ENCODE measurements at regions not wholly inside any gene's neighbourhood (a gene's known extent, or its start where the extent isn't known, plus 50 kb on each side); places are given as distances from the start of the nearest gene placed in this dataset.
"Not testable (repeated sequence)": the region's sequence is repeated elsewhere in the genome, so short reads cannot be mapped to it uniquely, and the experiment has no call there.

DNA sequence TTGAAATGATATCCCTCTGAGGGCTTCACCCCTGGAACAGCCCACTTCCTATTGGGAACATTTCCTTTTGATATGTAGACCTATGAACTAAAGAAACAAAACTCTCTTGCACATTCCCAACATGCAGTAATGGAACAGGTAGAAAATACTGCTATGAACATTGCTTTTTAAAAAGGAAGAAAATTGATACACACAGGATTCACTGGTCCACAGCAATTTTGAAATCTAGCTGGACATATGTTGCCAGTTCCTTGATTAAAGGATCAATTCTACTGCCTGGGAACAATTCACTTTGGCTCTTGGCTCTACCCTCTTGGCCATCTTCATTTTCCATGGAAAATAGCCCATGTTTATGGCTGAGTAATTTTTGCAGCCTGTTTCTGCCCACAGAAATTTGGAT lies 74.9 kb upstream of the ZNF280D start:
- no peak for DNase-seq

DNA sequence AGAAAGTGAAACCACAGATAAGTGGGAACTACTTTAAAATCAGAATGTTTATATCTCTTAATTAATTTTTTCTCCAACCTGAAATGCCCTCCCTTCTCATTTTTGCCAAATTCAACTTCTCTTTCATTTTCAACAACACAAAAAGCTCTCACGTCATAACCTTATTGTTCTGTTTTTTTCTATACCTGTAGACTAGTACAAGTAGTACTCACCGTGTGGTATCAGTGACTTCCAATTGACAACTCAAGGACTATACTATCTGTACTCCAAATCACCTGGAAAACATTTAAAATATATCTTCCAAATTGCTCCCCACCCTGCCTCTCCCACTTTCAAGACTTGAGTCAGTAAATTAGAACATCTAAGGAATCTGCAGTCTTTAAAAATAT lies 72.8 kb upstream of the ZNF280D start:
- no peak for DNase-seq

- no peak for DNase-seq
Observed at GRCh38 chr15:56805466-56806147, 72.3 kb upstream of the ZNF280D start.

- DNase-seq = no peak
Observed at GRCh38 chr15:56804938-56805337, 71.6 kb upstream of the ZNF280D start.

DNA sequence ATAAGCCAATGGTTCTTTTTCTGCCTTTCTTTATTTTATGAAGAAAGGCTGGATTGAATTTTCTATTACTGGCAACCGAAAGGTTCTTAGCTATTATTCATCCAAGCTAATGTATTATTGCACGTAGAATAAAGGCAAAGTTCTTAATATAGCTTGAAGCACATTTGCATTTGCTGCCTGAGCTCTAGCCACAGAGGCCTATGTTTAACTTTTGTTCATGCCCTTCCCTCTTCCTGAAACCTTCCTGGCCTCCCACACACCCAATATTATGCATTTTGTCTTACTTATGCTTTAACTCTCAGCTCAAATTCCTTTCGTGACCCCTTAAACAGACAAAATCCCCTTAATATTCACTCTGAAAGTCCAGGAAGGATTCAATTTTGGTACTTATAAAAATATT lies 71.0 kb upstream of the ZNF280D start:
- no peak for DNase-seq

- no peak for DNase-seq
Observed at GRCh38 chr15:56802161-56802560, 68.9 kb upstream of the ZNF280D start.

DNA sequence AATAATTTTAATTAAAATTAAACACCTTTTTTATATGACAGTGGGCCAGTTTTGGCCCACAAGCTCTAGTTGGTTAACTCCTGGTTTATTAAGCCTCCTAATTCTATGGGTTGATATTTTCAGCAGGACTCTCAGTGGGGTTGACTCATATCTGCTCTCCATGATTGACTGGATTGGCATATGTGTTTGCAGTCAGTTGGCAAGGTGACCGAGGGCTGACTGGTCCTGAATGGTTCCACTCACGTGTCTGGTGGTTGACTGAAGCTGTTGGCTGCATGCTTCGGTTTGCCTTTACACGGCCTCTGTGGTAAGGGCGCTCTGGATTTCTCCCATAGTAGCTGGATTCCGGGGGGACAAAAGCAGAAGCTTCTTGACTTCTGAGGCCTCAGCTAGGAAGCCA lies 65.3 kb upstream of the ZNF280D start:
- no peak for DNase-seq

- no peak for DNase-seq
Observed at GRCh38 chr15:56797720-56798275, 64.5 kb upstream of the ZNF280D start.

GRCh38 chr15:56795502-56795901 lies 62.2 kb upstream of the ZNF280D start:
- DNase-seq = no peak

GRCh38 chr15:56794553-56795329 lies 61.4 kb upstream of the ZNF280D start:
- no peak for DNase-seq

GRCh38 chr15:56794165-56794552 lies 60.9 kb upstream of the ZNF280D start:
- DNase-seq = no peak

DNA sequence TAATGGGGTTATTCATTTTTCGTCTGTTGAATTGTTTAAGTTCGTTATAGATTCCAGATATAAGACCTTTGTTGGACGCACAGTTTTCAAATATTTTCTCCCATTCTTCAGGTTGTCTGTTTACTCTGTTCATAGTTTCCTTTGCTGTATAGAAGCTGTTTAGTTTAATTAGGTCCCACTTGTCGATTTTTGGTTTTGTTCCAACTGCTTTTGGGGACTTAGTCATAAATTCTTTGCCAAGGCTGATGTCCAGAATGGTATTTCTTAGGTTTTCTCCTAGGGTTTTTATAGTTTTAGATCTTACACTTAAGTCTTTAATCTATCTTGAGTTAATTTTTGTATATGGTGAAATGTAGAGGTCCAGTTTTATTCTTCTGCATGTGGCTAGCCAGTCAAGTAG lies 58.9 kb upstream of the ZNF280D start:
- DNase-seq = no peak

- DNase-seq = not testable (repeated sequence)
Observed at GRCh38 chr15:56791521-56791920, 58.2 kb upstream of the ZNF280D start.

GRCh38 chr15:56788359-56788758 lies 55.0 kb upstream of the ZNF280D start:
- no peak for DNase-seq

DNA sequence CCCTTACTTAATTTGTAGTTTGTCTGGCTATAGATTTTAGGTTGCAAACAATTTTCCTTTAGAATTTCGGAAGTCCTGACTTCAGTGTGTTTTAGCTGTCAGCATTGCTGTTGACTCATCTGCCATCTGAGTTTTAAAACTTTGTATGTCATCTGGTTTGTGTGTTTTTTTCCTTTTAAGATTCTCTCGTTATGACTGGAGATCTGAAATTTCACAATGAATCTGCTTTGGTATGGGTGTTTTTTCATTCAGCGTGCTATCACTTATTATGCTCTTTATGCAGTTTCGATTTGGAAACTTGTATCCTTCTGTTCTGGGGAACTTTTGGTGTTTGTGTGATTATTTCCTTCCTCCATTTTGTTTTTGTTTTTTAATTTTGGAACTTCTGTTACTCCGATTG lies 53.7 kb upstream of the ZNF280D start:
- no peak for DNase-seq

GRCh38 chr15:56783857-56784661 lies 50.8 kb upstream of the ZNF280D start:
- no peak for DNase-seq

- no peak for DNase-seq
Observed at GRCh38 chr15:56783156-56783856, 50.0 kb upstream of the ZNF280D start.
